Suprapubic skin (tissue), 4 donors: ENCODE measurements at regions not wholly inside any gene's neighbourhood (a gene's known extent, or its start where the extent isn't known, plus 50 kb on each side); places are given as distances from the start of the nearest gene placed in this dataset.

Experiments
- EP300 ChIP-seq: sonication (generic); formaldehyde crosslinking; IDR thresholded peaks from one replicate; pipeline ENCODE4 v1.6.1; 2017; ENCODE audit warnings: antibody characterized with exemption
- POLR2A ChIP-seq, 2 donors: fragments of 450-650 bp; IDR thresholded peaks; one replicate each; pipeline ENCODE4 v1.6.1; 2017; ENCODE audit warnings: antibody characterized with exemption in 2 of 2, mild to moderate bottlenecking in 2 of 2, moderate library complexity in 2 of 2
- POLR2AphosphoS5 ChIP-seq, 3 donors: sonication (generic); formaldehyde crosslinking; IDR thresholded peaks; one replicate each; pipeline ENCODE4 v1.6.1; 2017; ENCODE audit warnings: antibody characterized with exemption in 3 of 3
- TF ChIP-seq, protein P1 (sequence below), 2 donors: fragments of 200-600 bp in 1 of 2; fragments of 450-650 bp in 1 of 2; sonication (generic) in 1 of 2; IDR thresholded peaks; one replicate each; pipeline ENCODE4 v1.5.1; 2016 to 2019; ENCODE audit warnings: antibody characterized with exemption in 2 of 2, mild to moderate bottlenecking in 1 of 2, moderate library complexity in 1 of 2

GRCh38 chr11:19646308-19646707 is 66.3 kb upstream of the NAV2 start:
- no peak for TF ChIP-seq POLR2A (IDR thresholded peaks at IDR 0.05)
- TF ChIP-seq, protein P1, sequence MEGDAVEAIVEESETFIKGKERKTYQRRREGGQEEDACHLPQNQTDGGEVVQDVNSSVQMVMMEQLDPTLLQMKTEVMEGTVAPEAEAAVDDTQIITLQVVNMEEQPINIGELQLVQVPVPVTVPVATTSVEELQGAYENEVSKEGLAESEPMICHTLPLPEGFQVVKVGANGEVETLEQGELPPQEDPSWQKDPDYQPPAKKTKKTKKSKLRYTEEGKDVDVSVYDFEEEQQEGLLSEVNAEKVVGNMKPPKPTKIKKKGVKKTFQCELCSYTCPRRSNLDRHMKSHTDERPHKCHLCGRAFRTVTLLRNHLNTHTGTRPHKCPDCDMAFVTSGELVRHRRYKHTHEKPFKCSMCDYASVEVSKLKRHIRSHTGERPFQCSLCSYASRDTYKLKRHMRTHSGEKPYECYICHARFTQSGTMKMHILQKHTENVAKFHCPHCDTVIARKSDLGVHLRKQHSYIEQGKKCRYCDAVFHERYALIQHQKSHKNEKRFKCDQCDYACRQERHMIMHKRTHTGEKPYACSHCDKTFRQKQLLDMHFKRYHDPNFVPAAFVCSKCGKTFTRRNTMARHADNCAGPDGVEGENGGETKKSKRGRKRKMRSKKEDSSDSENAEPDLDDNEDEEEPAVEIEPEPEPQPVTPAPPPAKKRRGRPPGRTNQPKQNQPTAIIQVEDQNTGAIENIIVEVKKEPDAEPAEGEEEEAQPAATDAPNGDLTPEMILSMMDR (IDR thresholded peaks at IDR 0.05) = no peak
- no peak for TF ChIP-seq EP300
- no peak for TF ChIP-seq POLR2AphosphoS5 (IDR thresholded peaks at IDR 0.05)
